SK-N-MC (cell line): ENCODE measurements at regions not wholly inside any gene's neighbourhood (a gene's known extent, or its start where the extent isn't known, plus 50 kb on each side); places are given as distances from the start of the nearest gene placed in this dataset.

Experiments used
- EZH2 ChIP-seq: fragments of 200-600 bp; sonication (generic); IDR thresholded peaks from one replicate; pipeline ENCODE4 v1.6.1; 2017; ENCODE audit warnings: antibody characterized with exemption
- FOXP2 ChIP-seq: optimal IDR thresholded peaks from 2 replicates; pipeline ENCODE3; 2011; ENCODE audit warnings: mild to moderate bottlenecking, moderate library complexity; ENCODE audit not compliant: insufficient read depth; ENCODE audit errors: extremely low read length, control extremely low read depth
- POLR2AphosphoS5 ChIP-seq: IDR thresholded peaks from 2 replicates; pipeline ENCODE4 v1.6.1; 2012; ENCODE audit warnings: mild to moderate bottlenecking, low read depth, low read length, borderline replicate concordance

DNA sequence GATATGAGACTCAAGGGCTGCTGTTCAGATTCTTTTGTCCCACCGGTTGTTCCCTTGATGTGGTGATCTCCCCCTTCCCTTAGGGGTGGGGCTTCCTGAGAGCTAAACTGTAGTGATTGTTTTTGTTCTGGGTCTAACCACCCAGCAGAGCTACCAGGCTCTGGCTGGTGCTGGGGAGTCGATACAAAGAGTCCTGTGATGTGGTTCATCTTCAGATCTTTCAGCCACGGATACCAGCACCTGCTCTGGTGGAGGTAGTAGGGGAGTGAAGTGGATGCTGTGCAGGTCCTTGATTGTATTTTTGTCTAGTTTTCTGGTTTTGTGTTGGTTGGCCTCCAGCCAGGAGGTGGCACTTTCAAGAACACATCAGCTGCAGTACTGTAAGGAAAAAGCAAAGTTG, 801.6 kb downstream of the EPHA7 start:
- TF ChIP-seq POLR2AphosphoS5: no peak
- TF ChIP-seq EZH2: no peak
- TF ChIP-seq FOXP2: no peak
